Trophoblast cell (in vitro differentiated cells and primary cell): ENCODE measurements at regions not wholly inside any gene's neighbourhood (a gene's known extent, or its start where the extent isn't known, plus 50 kb on each side); places are given as distances from the start of the nearest gene placed in this dataset.
"Not testable (repeated sequence)": the region's sequence is repeated elsewhere in the genome, so short reads cannot be mapped to it uniquely, and the experiment has no call there.

Experiments
- DNase-seq, 2 donors: peaks; one replicate each; pipeline ENCODE4 v3.0.0-alpha.2; 2016
- H2AFZ ChIP-seq: 2 replicates; pipeline ENCODE4 v1.6.1; 2013; ENCODE audit warnings: low read length, moderate library complexity, mild to moderate bottlenecking; ENCODE audit not compliant: insufficient read depth, poor library complexity
- H2AK5ac ChIP-seq: 2 replicates; pipeline ENCODE4 v1.6.1; 2013; ENCODE audit warnings: mild to moderate bottlenecking, low read length
- H2BK120ac ChIP-seq: 2 replicates; pipeline ENCODE4 v1.6.1; 2013; ENCODE audit warnings: low read length, mild to moderate bottlenecking, moderate library complexity; ENCODE audit not compliant: insufficient read depth, poor library complexity
- H2BK12ac ChIP-seq: 2 replicates; pipeline ENCODE4 v1.6.1; 2013; ENCODE audit warnings: mild to moderate bottlenecking, low read length, moderate library complexity
- H2BK5ac ChIP-seq: 2 replicates; pipeline ENCODE4 v1.6.1; 2013; ENCODE audit warnings: low read length, low read depth, moderate library complexity, mild to moderate bottlenecking; ENCODE audit not compliant: poor library complexity
- H3K14ac ChIP-seq: 2 replicates; pipeline ENCODE4 v1.6.1; 2013; ENCODE audit warnings: mild to moderate bottlenecking, low read length
- H3K18ac ChIP-seq: 2 replicates; pipeline ENCODE4 v1.6.1; 2013; ENCODE audit warnings: mild to moderate bottlenecking, low read length
- H3K23ac ChIP-seq: 2 replicates; pipeline ENCODE4 v1.6.1; 2013; ENCODE audit warnings: low read length
- H3K27ac ChIP-seq: 2 replicates; pipeline ENCODE4 v1.5.1; 2013; ENCODE audit warnings: low read depth, mild to moderate bottlenecking, inconsistent platforms, low read length, moderate library complexity
- H3K27me3 ChIP-seq: 2 replicates; pipeline ENCODE4 v1.6.1; 2013; ENCODE audit warnings: inconsistent platforms, mild to moderate bottlenecking, low read length, moderate library complexity; ENCODE audit not compliant: insufficient read depth
- H3K36me3 ChIP-seq, 2 experiments: 1 replicate in 1 of 2; 2 replicates in 1 of 2; pipeline ENCODE4 v1.6.1; 2013; ENCODE audit warnings: low read length in 2 of 2, mild to moderate bottlenecking in 2 of 2, moderate library complexity in 1 of 2; ENCODE audit not compliant: insufficient read depth in 2 of 2, control insufficient read depth in 1 of 2
- H3K4ac ChIP-seq: 2 replicates; pipeline ENCODE4 v1.6.1; 2013; ENCODE audit warnings: low read depth, mild to moderate bottlenecking, low read length, moderate library complexity
- H3K4me1 ChIP-seq, 2 experiments: 1 replicate in 1 of 2; 2 replicates in 1 of 2; pipeline ENCODE4 v1.6.1; 2013; ENCODE audit warnings: low read length in 2 of 2, mild to moderate bottlenecking in 2 of 2, moderate library complexity in 1 of 2; ENCODE audit not compliant: insufficient read depth in 2 of 2, control insufficient read depth in 1 of 2
- H3K4me2 ChIP-seq: 2 replicates; pipeline ENCODE4 v1.6.1; 2013; ENCODE audit warnings: inconsistent platforms, mild to moderate bottlenecking, low read length, moderate library complexity
- H3K4me3 ChIP-seq: 2 replicates; pipeline ENCODE4 v1.5.1; 2013; ENCODE audit warnings: mild to moderate bottlenecking, low read depth, low read length, inconsistent platforms
- H3K79me1 ChIP-seq: one replicate; pipeline ENCODE4 v1.6.1; 2013; ENCODE audit warnings: low read length
- H3K79me2 ChIP-seq: 2 replicates; pipeline ENCODE4 v1.6.1; 2013; ENCODE audit warnings: low read length, mild to moderate bottlenecking; ENCODE audit not compliant: control insufficient read depth, insufficient read depth, poor library complexity
- H3K9ac ChIP-seq: 2 replicates; pipeline ENCODE4 v1.6.1; 2013; ENCODE audit warnings: mild to moderate bottlenecking, low read length
- H3K9me3 ChIP-seq: 2 replicates; pipeline ENCODE4 v1.6.1; 2013; ENCODE audit warnings: low read depth, mild to moderate bottlenecking, control low read depth, inconsistent platforms, low read length; ENCODE audit not compliant: insufficient read depth
- H4K12ac ChIP-seq: 2 replicates; pipeline ENCODE4 v1.6.1; 2013; ENCODE audit warnings: low read depth, mild to moderate bottlenecking, low read length, moderate library complexity
- H4K8ac ChIP-seq: 2 replicates; pipeline ENCODE4 v1.6.1; 2013; ENCODE audit warnings: low read depth, mild to moderate bottlenecking, low read length, moderate library complexity
- H4K91ac ChIP-seq: one replicate; pipeline ENCODE4 v1.6.1; 2013; ENCODE audit warnings: low read depth, mild to moderate bottlenecking, low read length, moderate library complexity
- WGBS: extraction: QIAGEN DNeasy Blood & Tissue Kit; methylation state at CpG from one replicate; pipeline ENCODE4 v1.1.7; 2013; ENCODE audit warnings: missing lambda C conversion rate; ENCODE audit not compliant: insufficient read length, insufficient coverage; ENCODE audit errors: extremely low coverage; 5-methylcytosine and 5-hydroxymethylcytosine counted together

GRCh38 chr9:68614121-68614520, 73.4 kb upstream of the TMEM252 start:
- Histone ChIP-seq H3K9ac (no peak overlapping the region), H3K36me3 (no peaks in the 10 kb centered on the region), H3K23ac (no peak overlapping the region), H3K4me1 (no peaks in the 10 kb centered on the region), H3K4me2 (no peak overlapping the region), H3K9me3 (peaks cover 2% of the 10 kb centered on the region), H2BK5ac (no peak overlapping the region), H4K8ac (no peak overlapping the region), H3K27ac (no peak overlapping the region), H3K4me3 (no peak overlapping the region), H3K27me3 (no peaks in the 10 kb centered on the region), H2BK12ac (no peak overlapping the region), H3K79me2 (no peaks in the 10 kb centered on the region), H2AFZ (no peak overlapping the region), H4K12ac (no peak overlapping the region), H3K18ac (no peak overlapping the region), H3K79me1 (no peaks in the 10 kb centered on the region), H3K4ac (no peak overlapping the region), H4K91ac (no peak overlapping the region), H2AK5ac (no peak overlapping the region), H2BK120ac (no peak overlapping the region), H3K14ac (no peak overlapping the region)
- DNase-seq = no peak
- no CpG with 5 or more reads among the region's 4 CpGs for WGBS

GRCh38 chr9:68617011-68617410, 76.3 kb upstream of the TMEM252 start:
- not testable (repeated sequence) for H2BK12ac ChIP-seq, H3K27me3 ChIP-seq, H3K4ac ChIP-seq, H3K9ac ChIP-seq, H3K4me3 ChIP-seq, H4K91ac ChIP-seq, H3K9me3 ChIP-seq, H3K18ac ChIP-seq, H3K4me1 ChIP-seq, H3K36me3 ChIP-seq, H4K12ac ChIP-seq, H2AK5ac ChIP-seq, H3K79me2 ChIP-seq, H3K27ac ChIP-seq, H3K14ac ChIP-seq, H2AFZ ChIP-seq, H2BK5ac ChIP-seq, H3K79me1 ChIP-seq, H3K4me2 ChIP-seq, DNase-seq, H3K23ac ChIP-seq, H4K8ac ChIP-seq, H2BK120ac ChIP-seq
- WGBS = no CpG with 5 or more reads among the region's 32 CpGs

GRCh38 chr9:68619072-68619471, 78.4 kb upstream of the TMEM252 start:
- no peak for DNase-seq

GRCh38 chr9:68619636-68620035, 79.0 kb upstream of the TMEM252 start:
- H2AK5ac ChIP-seq = no peak overlapping the region

More at GRCh38 chr9:68619072-68619471, 78.4 kb upstream of the TMEM252 start:
- no CpG with 5 or more reads among the region's 4 CpGs for WGBS
- Histone ChIP-seq H2AFZ (no peak overlapping the region), H4K8ac (no peak overlapping the region), H3K4ac (no peak overlapping the region), H3K79me2 (no peaks in the 10 kb centered on the region), H3K79me1 (no peaks in the 10 kb centered on the region), H2BK5ac (no peak overlapping the region), H3K27ac (no peak overlapping the region), H2BK12ac (no peak overlapping the region), H3K36me3 (no peaks in the 10 kb centered on the region), H3K14ac (no peak overlapping the region), H3K4me1 (no peaks in the 10 kb centered on the region), H3K18ac (no peak overlapping the region), H3K9me3 (peaks cover 2% of the 10 kb centered on the region), H3K4me2 (no peak overlapping the region), H3K27me3 (no peaks in the 10 kb centered on the region), H4K12ac (no peak overlapping the region), H4K91ac (no peak overlapping the region), H3K9ac (peak overlapping the region; percentile 56), H2AK5ac (no peak overlapping the region), H3K4me3 (no peak overlapping the region), H2BK120ac (no peak overlapping the region), H3K23ac (no peak overlapping the region)

More at GRCh38 chr9:68619636-68620035, 79.0 kb upstream of the TMEM252 start:
- no peak overlapping the region for H3K4me3 ChIP-seq
- H3K9ac ChIP-seq = no peak overlapping the region
- DNase-seq = no peak
- H3K79me1 ChIP-seq = no peaks in the 10 kb centered on the region
- H2BK12ac ChIP-seq = no peak overlapping the region
- no peak overlapping the region for H2AFZ ChIP-seq
- H3K23ac ChIP-seq = no peak overlapping the region
- H3K18ac ChIP-seq = no peak overlapping the region
- H3K27ac ChIP-seq = no peak overlapping the region
- no peaks in the 10 kb centered on the region for H3K36me3 ChIP-seq
- no peak overlapping the region for H4K12ac ChIP-seq
- WGBS = no CpG with 5 or more reads among the region's 1 CpG
- no peaks in the 10 kb centered on the region for H3K79me2 ChIP-seq
- H4K8ac ChIP-seq = no peak overlapping the region
- no peaks in the 10 kb centered on the region for H3K27me3 ChIP-seq
- H3K4me1 ChIP-seq = no peaks in the 10 kb centered on the region
- H4K91ac ChIP-seq = no peak overlapping the region
- H3K4ac ChIP-seq = no peak overlapping the region
- H3K4me2 ChIP-seq = no peak overlapping the region
- no peak overlapping the region for H3K14ac ChIP-seq
- H2BK120ac ChIP-seq = no peak overlapping the region
- H3K9me3 ChIP-seq = no peaks in the 10 kb centered on the region
- H2BK5ac ChIP-seq = no peak overlapping the region
